ENCODE measurements at regions not wholly inside any gene's neighbourhood (a gene's known extent, or its start where the extent isn't known, plus 50 kb on each side); places are given as distances from the start of the nearest gene placed in this dataset.
"Not testable (repeated sequence)": the region's sequence is repeated elsewhere in the genome, so short reads cannot be mapped to it uniquely, and the experiment has no call there.

DNA sequence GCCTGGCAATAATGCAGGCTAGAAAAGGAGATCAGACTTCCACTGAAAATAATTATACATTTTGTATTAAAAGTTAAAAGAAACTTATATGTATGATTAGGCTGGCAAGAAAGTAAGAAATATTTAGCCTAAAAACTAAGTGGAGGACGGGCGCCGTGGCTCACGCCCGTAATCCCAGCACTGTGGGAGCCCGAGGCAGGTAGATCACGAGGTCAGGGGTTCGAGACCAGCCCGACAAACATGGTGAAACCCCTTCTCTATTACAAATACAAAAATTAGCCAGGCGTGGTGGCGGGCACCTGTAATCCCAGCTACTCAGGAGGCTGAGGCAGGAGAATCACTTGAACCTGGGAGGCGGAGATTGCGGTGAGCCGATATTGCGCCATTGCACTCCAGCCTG, 707.0 kb downstream of the C6orf118 start:
- TF ChIP-seq, protein P1, sequence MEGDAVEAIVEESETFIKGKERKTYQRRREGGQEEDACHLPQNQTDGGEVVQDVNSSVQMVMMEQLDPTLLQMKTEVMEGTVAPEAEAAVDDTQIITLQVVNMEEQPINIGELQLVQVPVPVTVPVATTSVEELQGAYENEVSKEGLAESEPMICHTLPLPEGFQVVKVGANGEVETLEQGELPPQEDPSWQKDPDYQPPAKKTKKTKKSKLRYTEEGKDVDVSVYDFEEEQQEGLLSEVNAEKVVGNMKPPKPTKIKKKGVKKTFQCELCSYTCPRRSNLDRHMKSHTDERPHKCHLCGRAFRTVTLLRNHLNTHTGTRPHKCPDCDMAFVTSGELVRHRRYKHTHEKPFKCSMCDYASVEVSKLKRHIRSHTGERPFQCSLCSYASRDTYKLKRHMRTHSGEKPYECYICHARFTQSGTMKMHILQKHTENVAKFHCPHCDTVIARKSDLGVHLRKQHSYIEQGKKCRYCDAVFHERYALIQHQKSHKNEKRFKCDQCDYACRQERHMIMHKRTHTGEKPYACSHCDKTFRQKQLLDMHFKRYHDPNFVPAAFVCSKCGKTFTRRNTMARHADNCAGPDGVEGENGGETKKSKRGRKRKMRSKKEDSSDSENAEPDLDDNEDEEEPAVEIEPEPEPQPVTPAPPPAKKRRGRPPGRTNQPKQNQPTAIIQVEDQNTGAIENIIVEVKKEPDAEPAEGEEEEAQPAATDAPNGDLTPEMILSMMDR (conservative IDR thresholded peaks at IDR 0.05; ENCODE audit: low read length), result not testable (repeated sequence)
- not testable (repeated sequence) for TF ChIP-seq EZH2phosphoT487 (IDR thresholded peaks at IDR 0.05; ENCODE audit: borderline replicate concordance)
